H9 (cell line): ENCODE measurements at regions not wholly inside any gene's neighbourhood (a gene's known extent, or its start where the extent isn't known, plus 50 kb on each side); places are given as distances from the start of the nearest gene placed in this dataset.

Experiments used
- DNase-seq: peaks from one replicate; pipeline ENCODE4 v3.0.0-alpha.2; 2017
- H2AFZ ChIP-seq: one replicate; pipeline ENCODE4 v1.6.1; 2013; ENCODE audit warnings: mild to moderate bottlenecking, low read length, control low read depth, moderate library complexity
- H2AK5ac ChIP-seq: 2 replicates; pipeline ENCODE4 v1.6.1; 2013; ENCODE audit warnings: low read length, control low read depth, mixed read lengths; ENCODE audit not compliant: insufficient read length
- H2BK120ac ChIP-seq: one replicate; pipeline ENCODE4 v1.6.1; 2013; ENCODE audit warnings: low read depth, mild to moderate bottlenecking, low read length, control low read depth, inconsistent platforms; ENCODE audit not compliant: poor library complexity, severe bottlenecking
- H2BK12ac ChIP-seq: 2 replicates; pipeline ENCODE4 v1.6.1; 2013; ENCODE audit warnings: low read length, control low read depth, mixed read lengths, low read depth; ENCODE audit not compliant: insufficient read length
- H2BK15ac ChIP-seq: 2 replicates; pipeline ENCODE4 v1.6.1; 2013; ENCODE audit warnings: low read depth, low read length, control low read depth
- H2BK20ac ChIP-seq: one replicate; pipeline ENCODE4 v1.6.1; 2013; ENCODE audit warnings: low read depth, mild to moderate bottlenecking, low read length, control low read depth, inconsistent platforms; ENCODE audit not compliant: poor library complexity, severe bottlenecking
- H2BK5ac ChIP-seq: 2 replicates; pipeline ENCODE4 v1.6.1; 2013; ENCODE audit warnings: low read length, control low read depth, mixed read lengths; ENCODE audit not compliant: insufficient read length
- H3K14ac ChIP-seq: 2 replicates; pipeline ENCODE4 v1.6.1; 2013; ENCODE audit warnings: low read length, control low read depth; ENCODE audit not compliant: insufficient read depth
- H3K18ac ChIP-seq: 2 replicates; pipeline ENCODE4 v1.6.1; 2013; ENCODE audit warnings: low read depth, mild to moderate bottlenecking, mixed read lengths, low read length, control low read depth; ENCODE audit not compliant: insufficient read length
- H3K23ac ChIP-seq: 2 replicates; pipeline ENCODE4 v1.6.1; 2013; ENCODE audit warnings: low read length, control low read depth, mixed read lengths, low read depth; ENCODE audit not compliant: insufficient read length
- H3K23me2 ChIP-seq: 2 replicates; pipeline ENCODE4 v1.6.1; 2013; ENCODE audit warnings: low read depth, mild to moderate bottlenecking, mixed read lengths, low read length, control low read depth; ENCODE audit not compliant: insufficient read length, poor library complexity, severe bottlenecking
- H3K27ac ChIP-seq: 2 replicates; pipeline ENCODE4 v1.5.1; 2013; ENCODE audit warnings: low read length, control low read depth, mixed read lengths, low read depth; ENCODE audit not compliant: insufficient read length
- H3K27me3 ChIP-seq: 2 replicates; pipeline ENCODE4 v1.6.1; 2013; ENCODE audit warnings: low read length, control low read depth, inconsistent platforms; ENCODE audit not compliant: insufficient read depth
- H3K4ac ChIP-seq: 2 replicates; pipeline ENCODE4 v1.6.1; 2013; ENCODE audit warnings: low read depth, mild to moderate bottlenecking, control low read depth, inconsistent platforms, low read length, moderate library complexity
- H3K4me1 ChIP-seq: 2 replicates; pipeline ENCODE4 v1.6.1; 2013; ENCODE audit warnings: low read length, control low read depth, inconsistent platforms; ENCODE audit not compliant: insufficient read depth
- H3K4me2 ChIP-seq: 2 replicates; pipeline ENCODE4 v1.6.1; 2013; ENCODE audit warnings: low read length, control low read depth, mixed read lengths; ENCODE audit not compliant: insufficient read length, insufficient read depth
- H3K56ac ChIP-seq: 2 replicates; pipeline ENCODE4 v1.6.1; 2013; ENCODE audit warnings: low read depth, mild to moderate bottlenecking, mixed read lengths, low read length, control low read depth; ENCODE audit not compliant: insufficient read length
- H3K79me1 ChIP-seq: 2 replicates; pipeline ENCODE4 v1.6.1; 2013; ENCODE audit warnings: low read depth, mild to moderate bottlenecking, moderate library complexity, low read length, control low read depth, inconsistent platforms; ENCODE audit not compliant: insufficient read depth, poor library complexity, severe bottlenecking
- H3K79me2 ChIP-seq: 2 replicates; pipeline ENCODE4 v1.6.1; 2013; ENCODE audit warnings: low read length, control low read depth, inconsistent platforms; ENCODE audit not compliant: insufficient read depth
- H3K9ac ChIP-seq: 2 replicates; pipeline ENCODE4 v1.6.1; 2013; ENCODE audit warnings: low read length, control low read depth, mixed read lengths; ENCODE audit not compliant: insufficient read length; ENCODE audit errors: extremely low read depth
- H3K9me3 ChIP-seq: one replicate; pipeline ENCODE4 v1.6.1; 2013; ENCODE audit warnings: low read depth, low read length, inconsistent platforms; ENCODE audit not compliant: control insufficient read depth
- H3T11ph ChIP-seq: one replicate; pipeline ENCODE4 v1.6.1; 2013; ENCODE audit warnings: mild to moderate bottlenecking, low read length, control low read depth, inconsistent platforms
- H4K20me1 ChIP-seq: one replicate; pipeline ENCODE4 v1.6.1; 2013; ENCODE audit not compliant: control insufficient read depth, insufficient read length, insufficient read depth
- H4K5ac ChIP-seq: 2 replicates; pipeline ENCODE4 v1.6.1; 2013; ENCODE audit warnings: low read depth, mild to moderate bottlenecking, mixed read lengths, low read length, control low read depth; ENCODE audit not compliant: insufficient read length
- H4K8ac ChIP-seq: replicated peaks from 2 replicates; pipeline ENCODE4 v1.6.1; 2013; ENCODE audit warnings: low read length, control low read depth, mixed read lengths, low read depth; ENCODE audit not compliant: insufficient read length
- H4K91ac ChIP-seq: 2 replicates; pipeline ENCODE4 v1.6.1; 2013; ENCODE audit warnings: low read depth, mild to moderate bottlenecking, moderate library complexity, mixed read lengths, low read length, control low read depth; ENCODE audit not compliant: insufficient read length
- H3K27ac Mint-ChIP-seq, 3 experiments: 2 replicates in 2 of 3; 3 replicates in 1 of 3; pipeline ENCODE4 v1.8.0; 2020 to 2021; ENCODE audit warnings: mixed read lengths in 3 of 3, mild to moderate bottlenecking in 1 of 3, moderate library complexity in 1 of 3
- H3K27me3 Mint-ChIP-seq: 2 replicates; pipeline ENCODE4 v1.8.0; 2021; ENCODE audit warnings: low read depth, mild to moderate bottlenecking, moderate library complexity, mixed read lengths
- H3K36me3 Mint-ChIP-seq, 3 experiments: 2 replicates in 2 of 3; 3 replicates in 1 of 3; pipeline ENCODE4 v1.8.0; 2020 to 2021; ENCODE audit warnings: low read depth in 3 of 3, mixed read lengths in 3 of 3; ENCODE audit not compliant: insufficient read depth in 1 of 3
- H3K4me1 Mint-ChIP-seq, 2 experiments: 2 replicates each; pipeline ENCODE4 v1.8.0; 2020; ENCODE audit warnings: mixed read lengths in 2 of 2
- H3K4me3 Mint-ChIP-seq, 2 experiments: 2 replicates in 1 of 2; 3 replicates in 1 of 2; pipeline ENCODE4 v1.8.0; 2020 to 2021; ENCODE audit warnings: mild to moderate bottlenecking in 2 of 2, mixed read lengths in 2 of 2, moderate library complexity in 1 of 2
- H3K9me3 Mint-ChIP-seq, 2 experiments: 2 replicates in 1 of 2; 3 replicates in 1 of 2; pipeline ENCODE4 v1.8.0; 2020; ENCODE audit warnings: mild to moderate bottlenecking in 2 of 2, mixed read lengths in 2 of 2, moderate library complexity in 1 of 2
- CTCF ChIP-seq: fragments of 200-600 bp; sonication (generic); conservative IDR thresholded peaks from 3 replicates; pipeline ENCODE4 v1.8.0; 2021; ENCODE audit warnings: antibody characterized with exemption, mild to moderate bottlenecking
- WGBS: extraction: QIAGEN DNeasy Blood & Tissue Kit; methylation state at CpG from one replicate; pipeline ENCODE4 v1.1.7; 2013; ENCODE audit warnings: missing lambda C conversion rate, low lambda C conversion rate, mixed read lengths; ENCODE audit not compliant: insufficient read length; ENCODE audit errors: extremely low coverage; 5-methylcytosine and 5-hydroxymethylcytosine counted together

- Histone ChIP-seq H3K18ac (no peak overlapping the region), H2AFZ (no peak overlapping the region), H3K56ac (no peak overlapping the region), H2BK5ac (no peak overlapping the region), H3K9ac (no peak overlapping the region), H3T11ph (no peak overlapping the region), H3K4me2 (no peak overlapping the region), H2BK12ac (no peak overlapping the region), H4K91ac (no peak overlapping the region), H4K8ac (no peak overlapping the region), H2BK15ac (no peak overlapping the region), H4K5ac (no peak overlapping the region), H4K20me1 (no peaks in the 10 kb centered on the region), H3K4me1 (no peaks in the 10 kb centered on the region), H3K27ac (no peak overlapping the region), H2BK20ac (no peak overlapping the region), H3K9me3 (no peaks in the 10 kb centered on the region), H3K23ac (no peak overlapping the region), H3K4ac (no peak overlapping the region), H2AK5ac (no peak overlapping the region), H2BK120ac (no peak overlapping the region), H3K23me2 (no peaks in the 10 kb centered on the region), H3K14ac (no peak overlapping the region), H3K79me1 (no peaks in the 10 kb centered on the region), H3K79me2 (no peaks in the 10 kb centered on the region), H3K27me3 (no peaks in the 10 kb centered on the region)
- no peak overlapping the region for H3K4me3 Mint-ChIP-seq
- no CpG with 5 or more reads among the region's 2 CpGs for WGBS
- H3K27ac Mint-ChIP-seq = no peak overlapping the region
- peaks cover 0 to 3% of the 10 kb centered on the region in 2 experiments; a peak in 2 of 5 replicates for H3K9me3 Mint-ChIP-seq
- DNase-seq = no peak
- H3K4me1 Mint-ChIP-seq = peaks cover 0 to 3% of the 10 kb centered on the region in 2 experiments; a peak in 1 of 4 replicates
- no peaks in the 10 kb centered on the region for H3K27me3 Mint-ChIP-seq
- no peaks in the 10 kb centered on the region for H3K36me3 Mint-ChIP-seq
- TF ChIP-seq CTCF = no peak
These were observed 966.6 kb downstream of the HACE1 start for GRCh38 chr6:103893141-103893581.
